ENCODE measurements at regions not wholly inside any gene's neighbourhood (a gene's known extent, or its start where the extent isn't known, plus 50 kb on each side); places are given as distances from the start of the nearest gene placed in this dataset.

DNA sequence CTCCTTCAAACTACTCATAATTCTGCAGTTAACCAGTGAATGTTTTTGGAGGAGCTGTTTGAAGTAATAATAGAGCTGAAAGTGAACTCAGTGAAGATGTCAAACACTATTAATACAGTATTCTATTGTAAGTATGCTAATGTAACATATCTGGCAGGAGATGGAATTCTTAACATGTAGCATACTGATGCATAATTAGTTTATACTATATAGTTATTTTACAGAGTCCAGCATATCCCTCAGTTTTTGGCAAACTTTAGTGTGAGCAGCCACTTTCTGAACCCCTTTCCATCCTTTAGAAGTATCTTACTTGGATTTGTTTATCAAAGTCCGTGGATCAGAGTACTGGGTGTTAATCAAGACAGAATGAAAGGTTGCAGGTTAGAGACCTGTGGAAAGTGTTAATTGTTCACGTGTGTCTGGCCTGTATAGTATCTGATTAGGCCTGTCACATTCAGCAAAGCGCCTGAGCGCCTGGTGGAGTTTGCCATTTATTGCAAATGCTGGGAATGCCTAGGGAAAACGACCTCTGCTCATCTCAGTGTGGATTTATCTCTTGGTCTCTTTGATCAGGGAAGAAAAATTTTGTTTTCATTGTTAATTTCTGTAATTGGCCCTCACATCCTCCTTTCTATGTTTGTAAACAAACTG, 251.7 kb upstream of the MAD2L1 start:
- WGBS, 3 donors, result 64 to 72% (median 65%) methylated on average over 5 of the region's 5 CpGs

DNA sequence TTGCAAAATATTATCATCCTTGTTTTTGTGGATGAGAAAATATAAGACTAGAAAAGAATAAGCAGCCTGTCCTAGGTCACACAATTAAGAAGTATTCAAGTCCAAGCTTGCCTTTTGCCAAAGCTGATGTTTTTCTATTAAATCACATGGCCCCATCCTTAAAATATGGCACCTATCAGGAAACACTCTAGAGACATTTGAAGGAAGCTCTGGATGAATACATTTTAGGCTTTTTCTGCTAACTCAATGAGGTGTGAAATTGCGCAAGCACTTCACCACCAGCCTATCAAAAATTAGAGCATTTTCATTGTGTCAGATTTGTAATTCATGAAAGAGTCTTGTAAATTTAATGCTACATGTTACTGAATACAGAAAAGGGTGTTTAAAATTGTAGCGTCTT, 251.1 kb upstream of the MAD2L1 start:
- no peak overlapping the region for H3K4me3 ChIP-seq
- H3K9me3 ChIP-seq, result no peaks in the 10 kb centered on the region
- no peak for DNase-seq
- TF ChIP-seq POLR2A (IDR thresholded peaks at IDR 0.05), result no peak
- H3K36me3 ChIP-seq, result no peaks in the 10 kb centered on the region
- H3K27ac ChIP-seq, result no peak overlapping the region
- WGBS, 3 donors, result 85 to 91% (median 87%) methylated on average over 2 of the region's 2 CpGs
- no peaks in the 10 kb centered on the region for H3K4me1 ChIP-seq (ENCODE audit: insufficient read depth)
- H3K27me3 ChIP-seq, result no peaks in the 10 kb centered on the region
- intact Hi-C loops (cut with DNase I), result no loop called here

More for the DNA sequence above, 251.7 kb upstream of the MAD2L1 start:
- intact Hi-C loops (cut with DNase I), result no loop called here
- TF ChIP-seq, protein P1, sequence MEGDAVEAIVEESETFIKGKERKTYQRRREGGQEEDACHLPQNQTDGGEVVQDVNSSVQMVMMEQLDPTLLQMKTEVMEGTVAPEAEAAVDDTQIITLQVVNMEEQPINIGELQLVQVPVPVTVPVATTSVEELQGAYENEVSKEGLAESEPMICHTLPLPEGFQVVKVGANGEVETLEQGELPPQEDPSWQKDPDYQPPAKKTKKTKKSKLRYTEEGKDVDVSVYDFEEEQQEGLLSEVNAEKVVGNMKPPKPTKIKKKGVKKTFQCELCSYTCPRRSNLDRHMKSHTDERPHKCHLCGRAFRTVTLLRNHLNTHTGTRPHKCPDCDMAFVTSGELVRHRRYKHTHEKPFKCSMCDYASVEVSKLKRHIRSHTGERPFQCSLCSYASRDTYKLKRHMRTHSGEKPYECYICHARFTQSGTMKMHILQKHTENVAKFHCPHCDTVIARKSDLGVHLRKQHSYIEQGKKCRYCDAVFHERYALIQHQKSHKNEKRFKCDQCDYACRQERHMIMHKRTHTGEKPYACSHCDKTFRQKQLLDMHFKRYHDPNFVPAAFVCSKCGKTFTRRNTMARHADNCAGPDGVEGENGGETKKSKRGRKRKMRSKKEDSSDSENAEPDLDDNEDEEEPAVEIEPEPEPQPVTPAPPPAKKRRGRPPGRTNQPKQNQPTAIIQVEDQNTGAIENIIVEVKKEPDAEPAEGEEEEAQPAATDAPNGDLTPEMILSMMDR (IDR thresholded peaks at IDR 0.05), result no peak
- TF ChIP-seq POLR2A (IDR thresholded peaks at IDR 0.05) (no peak), EP300 (IDR thresholded peaks at IDR 0.05) (no peak)
- Histone ChIP-seq H3K27ac (no peak overlapping the region), H3K36me3 (no peaks in the 10 kb centered on the region), H3K27me3 (no peaks in the 10 kb centered on the region), H3K4me3 (no peak overlapping the region), H3K4me1 (ENCODE audit: insufficient read depth) (no peaks in the 10 kb centered on the region), H3K9me3 (no peaks in the 10 kb centered on the region)
- no peak for DNase-seq

DNA sequence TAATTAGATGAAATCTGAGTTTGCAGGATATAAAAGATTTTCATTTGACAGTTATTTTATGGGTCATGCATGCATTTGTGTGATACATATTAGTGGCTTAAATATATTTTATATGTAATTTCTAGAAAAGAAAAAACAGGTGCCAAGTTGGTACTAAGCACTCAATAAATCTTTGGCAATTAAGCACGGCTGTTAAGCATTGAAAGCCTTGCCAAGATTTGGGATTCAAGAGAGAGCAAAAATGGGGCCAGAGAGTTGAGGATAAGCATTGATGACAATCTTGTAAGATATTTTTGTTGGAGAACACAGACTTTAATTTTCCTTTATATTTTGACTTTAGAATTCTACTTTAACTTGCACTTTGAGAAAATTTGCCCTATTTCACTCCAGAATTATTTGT, 249.8 kb upstream of the MAD2L1 start:
- H3K4me1 ChIP-seq (ENCODE audit: insufficient read depth), result no peaks in the 10 kb centered on the region
- WGBS, 3 donors, result 58 to 77% (median 75%) methylated on average over 1 of the region's 1 CpG
- intact Hi-C loops (cut with DNase I), result no loop called here
- TF ChIP-seq EP300 (IDR thresholded peaks at IDR 0.05) (no peak), POLR2A (IDR thresholded peaks at IDR 0.05) (no peak)
- TF ChIP-seq, protein P1 (IDR thresholded peaks at IDR 0.05), result no peak
- H3K27me3 ChIP-seq, result no peaks in the 10 kb centered on the region
- H3K27ac ChIP-seq, result no peak overlapping the region
- H3K9me3 ChIP-seq, result no peaks in the 10 kb centered on the region
- no peak overlapping the region for H3K4me3 ChIP-seq
- no peak for DNase-seq
- no peaks in the 10 kb centered on the region for H3K36me3 ChIP-seq

DNA sequence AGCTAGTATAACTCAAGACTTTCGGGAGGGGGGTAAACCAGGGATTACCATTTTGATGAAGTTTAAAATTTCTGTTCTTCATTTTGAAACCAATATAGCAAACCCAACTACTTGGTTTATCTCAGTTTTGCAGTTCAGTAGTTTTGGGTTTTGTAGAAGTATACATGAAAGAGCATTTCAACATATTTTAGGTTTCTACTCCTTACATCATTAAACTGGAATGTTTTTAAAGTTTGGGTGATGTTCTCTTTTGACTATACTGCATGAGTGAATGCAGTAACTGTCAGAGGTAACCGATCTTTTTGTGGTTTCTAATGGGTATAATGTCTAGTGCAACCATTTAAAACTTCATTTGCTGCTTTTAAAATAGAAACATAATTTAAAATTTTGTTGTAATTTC, 248.3 kb upstream of the MAD2L1 start:
- intact Hi-C loops (cut with DNase I), result no loop called here
- TF ChIP-seq EP300 (IDR thresholded peaks at IDR 0.05), result no peak
- no peak for TF ChIP-seq POLR2A (IDR thresholded peaks at IDR 0.05)
- TF ChIP-seq, protein P1 (IDR thresholded peaks at IDR 0.05), result no peak

DNA sequence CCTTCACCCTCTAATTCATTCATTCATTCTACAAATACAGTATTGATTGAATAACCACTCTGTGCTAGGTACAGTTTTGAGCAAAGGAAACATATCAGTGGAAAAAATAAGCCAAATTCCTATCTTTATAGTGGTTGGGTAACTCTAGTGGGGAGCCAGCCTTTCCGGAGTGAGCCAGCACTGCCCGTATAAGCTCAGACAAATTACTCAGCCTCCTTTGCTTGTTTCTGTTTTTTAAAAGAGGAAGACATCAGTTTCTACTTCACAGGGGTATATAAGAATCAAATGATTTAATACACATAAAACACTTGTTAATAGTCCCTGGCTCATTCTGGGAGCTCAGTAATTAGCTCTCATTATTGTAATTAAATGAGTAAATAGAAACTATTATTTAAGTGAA, 238.2 kb upstream of the MAD2L1 start:
- 14 to 25% (median 18%) methylated on average over 2 of the region's 2 CpGs for WGBS, 3 donors
- intact Hi-C loops (cut with DNase I), result no loop called here
- no peak for DNase-seq
- no peaks in the 10 kb centered on the region for H3K9me3 ChIP-seq
- no peak overlapping the region for H3K27ac ChIP-seq
- no peak overlapping the region for H3K4me3 ChIP-seq
- no peak for TF ChIP-seq POLR2A (IDR thresholded peaks at IDR 0.05)
- TF ChIP-seq, protein P1 (IDR thresholded peaks at IDR 0.05), result no peak
- H3K27me3 ChIP-seq, result no peaks in the 10 kb centered on the region
- H3K4me1 ChIP-seq (ENCODE audit: insufficient read depth), result no peaks in the 10 kb centered on the region
- no peaks in the 10 kb centered on the region for H3K36me3 ChIP-seq

More for the DNA sequence above, 248.3 kb upstream of the MAD2L1 start:
- H3K27ac ChIP-seq, result no peak overlapping the region
- H3K36me3 ChIP-seq, result no peaks in the 10 kb centered on the region
- H3K4me3 ChIP-seq, result no peak overlapping the region
- H3K27me3 ChIP-seq, result no peaks in the 10 kb centered on the region
- no peaks in the 10 kb centered on the region for H3K9me3 ChIP-seq
- no peaks in the 10 kb centered on the region for H3K4me1 ChIP-seq (ENCODE audit: insufficient read depth)
- 92 to 95% (median 92%) methylated on average over 2 of the region's 2 CpGs for WGBS, 3 donors
- DNase-seq, result no peak

Data from ovary (tissue), 7 donors.